PC-9 (cell line): ENCODE measurements at regions not wholly inside any gene's neighbourhood (a gene's known extent, or its start where the extent isn't known, plus 50 kb on each side); places are given as distances from the start of the nearest gene placed in this dataset.

ENCODE experiments used
- BruUV-seq: library from RNA; stranded (reverse); fragments of 400-500 nt; replicated peaks from 2 replicates; lab custom pipeline; 2021; lab: Mats Ljungman, UMichigan
- CTCF ChIA-PET: fragments of 300-600 bp; sonication (Branson Sonifier 250); formaldehyde crosslinking; loops from one replicate; lab custom pipeline; 2022; ENCODE audit warnings: antibody characterized with exemption; lab: Charles Lee
- POLR2A ChIA-PET: fragments of 300-600 bp; sonication (Branson Sonifier 250); formaldehyde crosslinking; loops from one replicate; lab custom pipeline; 2022; ENCODE audit warnings: antibody characterized with exemption; ENCODE audit not compliant: unreplicated experiment; lab: Charles Lee
- DNase-seq, 2 experiments: peaks; one replicate each; pipeline versions ENCODE4 v3.0.0 to v3.0.0-alpha.2; 2015 to 2022; ENCODE audit warnings: mixed read lengths in 1 of 2
- H2AFZ ChIP-seq: fragments of 200-600 bp; sonication (generic); 2 replicates; pipeline ENCODE4 v1.8.1; 2017; ENCODE audit warnings: antibody characterized with exemption
- H3F3A ChIP-seq: fragments of 200-600 bp; sonication (generic); 2 replicates; pipeline ENCODE4 v1.8.1; 2017; ENCODE audit warnings: antibody characterized with exemption, mild to moderate bottlenecking, low read depth; ENCODE audit not compliant: insufficient read depth
- H3K27ac ChIP-seq: fragments of 200-600 bp; sonication (generic); 2 replicates; pipeline ENCODE4 v1.6.1; 2016; ENCODE audit warnings: mixed run types
- H3K27me3 ChIP-seq: fragments of 200-600 bp; sonication (generic); 2 replicates; pipeline ENCODE4 v1.6.1; 2016; ENCODE audit warnings: low read depth, mixed run types; ENCODE audit not compliant: insufficient read depth
- H3K36me3 ChIP-seq: fragments of 200-600 bp; sonication (generic); 2 replicates; pipeline ENCODE4 v1.6.1; 2016; ENCODE audit warnings: low read depth, mixed run types
- H3K4me1 ChIP-seq: fragments of 200-600 bp; sonication (generic); replicated peaks from 2 replicates; pipeline ENCODE4 v1.6.1; 2016; ENCODE audit warnings: mixed run types; ENCODE audit not compliant: insufficient read depth
- H3K4me2 ChIP-seq: fragments of 200-600 bp; sonication (generic); 2 replicates; pipeline ENCODE4 v1.6.1; 2017; ENCODE audit warnings: mixed run types
- H3K4me3 ChIP-seq: fragments of 200-600 bp; sonication (generic); 2 replicates; pipeline ENCODE4 v1.6.1; 2016; ENCODE audit warnings: mixed run types
- H3K79me2 ChIP-seq: fragments of 200-600 bp; sonication (generic); 2 replicates; pipeline ENCODE4 v1.6.1; 2017; ENCODE audit warnings: low read depth, mixed run types
- H3K9me2 ChIP-seq: fragments of 200-600 bp; sonication (generic); 2 replicates; pipeline ENCODE4 v1.8.1; 2017; ENCODE audit warnings: mild to moderate bottlenecking; ENCODE audit not compliant: insufficient read depth
- H3K9me3 ChIP-seq: fragments of 200-600 bp; sonication (generic); 2 replicates; pipeline ENCODE4 v1.8.1; 2016; ENCODE audit warnings: low read depth; ENCODE audit not compliant: insufficient read depth
- H4K20me1 ChIP-seq: fragments of 200-600 bp; sonication (generic); 2 replicates; pipeline ENCODE4 v1.8.1; 2017; ENCODE audit not compliant: insufficient read depth
- EZH2 ChIP-seq: fragments of 200-600 bp; sonication (generic); IDR thresholded peaks from 2 replicates; pipeline ENCODE4 v1.8.0; 2017; ENCODE audit warnings: antibody characterized with exemption, low read depth
- intact Hi-C: fragments of 100-400 bp; cut with micrococcal nuclease; formaldehyde crosslinking; loops from one replicate; pipeline ENCODE4 v1.10.0; 2022; ENCODE audit not compliant: unreplicated experiment
- TF ChIP-seq, protein P1 (sequence below): fragments of 200-600 bp; sonication (generic); conservative IDR thresholded peaks from 2 replicates; pipeline ENCODE4 v1.6.1; 2017; ENCODE audit warnings: mixed run types, antibody characterized with exemption, mild to moderate bottlenecking, moderate library complexity

DNA sequence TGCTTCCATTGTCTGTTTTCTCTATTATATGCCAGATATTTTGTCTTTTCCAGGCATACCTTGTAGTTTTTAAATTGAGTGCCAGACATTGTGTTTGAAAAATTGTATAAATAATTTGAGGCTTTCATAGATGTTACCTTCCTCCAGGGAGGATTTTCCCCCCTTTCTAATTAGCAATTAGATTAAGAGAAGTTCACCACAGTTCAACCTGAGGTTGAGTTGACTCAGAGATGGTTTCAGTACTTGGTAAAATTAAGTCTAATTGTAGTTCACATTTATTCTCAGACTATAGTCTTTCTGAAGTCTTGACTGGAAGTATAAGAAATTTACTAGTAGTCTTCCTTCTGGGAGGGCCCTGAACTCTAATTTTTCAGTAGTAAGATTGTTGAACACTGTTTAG is 104.1 kb upstream of the SCEL start:
- no peaks in the 10 kb centered on the region for H3K9me3 ChIP-seq
- no peaks in the 10 kb centered on the region for H3K36me3 ChIP-seq
- POLR2A ChIA-PET, result no interaction called here
- no TSS peak for BruUV-seq
- H3K4me1 ChIP-seq, result no peaks in the 10 kb centered on the region
- no peaks in the 10 kb centered on the region for H4K20me1 ChIP-seq
- no peak overlapping the region for H2AFZ ChIP-seq
- H3F3A ChIP-seq, result no peaks in the 10 kb centered on the region
- no peaks in the 10 kb centered on the region for H3K27me3 ChIP-seq
- CTCF ChIA-PET, result no interaction called here
- no peaks in the 10 kb centered on the region for H3K79me2 ChIP-seq
- DNase-seq, result no peak
- H3K9me2 ChIP-seq, result no peaks in the 10 kb centered on the region
- no peak overlapping the region for H3K27ac ChIP-seq
- no peak overlapping the region for H3K4me2 ChIP-seq
- TF ChIP-seq, protein P1, sequence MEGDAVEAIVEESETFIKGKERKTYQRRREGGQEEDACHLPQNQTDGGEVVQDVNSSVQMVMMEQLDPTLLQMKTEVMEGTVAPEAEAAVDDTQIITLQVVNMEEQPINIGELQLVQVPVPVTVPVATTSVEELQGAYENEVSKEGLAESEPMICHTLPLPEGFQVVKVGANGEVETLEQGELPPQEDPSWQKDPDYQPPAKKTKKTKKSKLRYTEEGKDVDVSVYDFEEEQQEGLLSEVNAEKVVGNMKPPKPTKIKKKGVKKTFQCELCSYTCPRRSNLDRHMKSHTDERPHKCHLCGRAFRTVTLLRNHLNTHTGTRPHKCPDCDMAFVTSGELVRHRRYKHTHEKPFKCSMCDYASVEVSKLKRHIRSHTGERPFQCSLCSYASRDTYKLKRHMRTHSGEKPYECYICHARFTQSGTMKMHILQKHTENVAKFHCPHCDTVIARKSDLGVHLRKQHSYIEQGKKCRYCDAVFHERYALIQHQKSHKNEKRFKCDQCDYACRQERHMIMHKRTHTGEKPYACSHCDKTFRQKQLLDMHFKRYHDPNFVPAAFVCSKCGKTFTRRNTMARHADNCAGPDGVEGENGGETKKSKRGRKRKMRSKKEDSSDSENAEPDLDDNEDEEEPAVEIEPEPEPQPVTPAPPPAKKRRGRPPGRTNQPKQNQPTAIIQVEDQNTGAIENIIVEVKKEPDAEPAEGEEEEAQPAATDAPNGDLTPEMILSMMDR, result no peak
- no peak for TF ChIP-seq EZH2
- no peak overlapping the region for H3K4me3 ChIP-seq
- intact Hi-C loops, result no loop called here

DNA sequence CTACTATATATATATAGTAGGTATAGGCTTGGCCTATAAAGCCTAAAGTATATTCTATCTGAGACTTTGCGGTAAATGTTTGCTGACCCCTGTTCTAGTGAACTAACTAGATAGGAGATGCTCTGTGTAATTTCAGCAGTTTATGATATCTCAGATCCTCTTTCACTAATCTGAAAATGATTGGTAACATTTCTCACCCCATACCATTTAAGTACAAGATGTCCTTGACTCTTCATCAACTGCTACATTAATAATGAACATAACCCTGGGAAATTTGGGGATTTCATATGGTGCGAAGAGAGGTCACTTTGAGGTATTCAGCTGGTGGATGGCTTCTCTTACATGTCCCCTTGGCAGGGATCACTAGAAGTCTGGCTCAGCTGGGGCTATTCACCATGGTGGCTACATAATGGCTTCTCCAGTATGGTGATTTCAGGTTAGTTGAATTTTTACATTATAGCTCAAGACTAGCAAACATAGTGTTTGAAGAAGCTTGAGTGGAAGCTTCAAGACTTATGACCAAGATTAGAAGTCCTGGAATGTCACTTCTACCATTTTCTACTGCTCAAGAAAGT is 103.6 kb upstream of the MYCBP2 start:
- Histone ChIP-seq H3K9me2 (no peaks in the 10 kb centered on the region), H3K4me2 (no peak overlapping the region), H3K9me3 (no peaks in the 10 kb centered on the region), H3K4me3 (no peak overlapping the region), H3K27me3 (no peaks in the 10 kb centered on the region), H3K36me3 (no peaks in the 10 kb centered on the region), H3F3A (no peaks in the 10 kb centered on the region), H2AFZ (no peak overlapping the region), H3K27ac (no peak overlapping the region), H3K4me1 (no peaks in the 10 kb centered on the region), H4K20me1 (no peaks in the 10 kb centered on the region), H3K79me2 (no peaks in the 10 kb centered on the region)
- no peak for DNase-seq
- ChIA-PET POLR2A (no interaction called here), CTCF (no interaction called here)
- intact Hi-C loops, result no loop called here
- no TSS peak for BruUV-seq
- no peak for TF ChIP-seq EZH2
- TF ChIP-seq, protein P1, result no peak

DNA sequence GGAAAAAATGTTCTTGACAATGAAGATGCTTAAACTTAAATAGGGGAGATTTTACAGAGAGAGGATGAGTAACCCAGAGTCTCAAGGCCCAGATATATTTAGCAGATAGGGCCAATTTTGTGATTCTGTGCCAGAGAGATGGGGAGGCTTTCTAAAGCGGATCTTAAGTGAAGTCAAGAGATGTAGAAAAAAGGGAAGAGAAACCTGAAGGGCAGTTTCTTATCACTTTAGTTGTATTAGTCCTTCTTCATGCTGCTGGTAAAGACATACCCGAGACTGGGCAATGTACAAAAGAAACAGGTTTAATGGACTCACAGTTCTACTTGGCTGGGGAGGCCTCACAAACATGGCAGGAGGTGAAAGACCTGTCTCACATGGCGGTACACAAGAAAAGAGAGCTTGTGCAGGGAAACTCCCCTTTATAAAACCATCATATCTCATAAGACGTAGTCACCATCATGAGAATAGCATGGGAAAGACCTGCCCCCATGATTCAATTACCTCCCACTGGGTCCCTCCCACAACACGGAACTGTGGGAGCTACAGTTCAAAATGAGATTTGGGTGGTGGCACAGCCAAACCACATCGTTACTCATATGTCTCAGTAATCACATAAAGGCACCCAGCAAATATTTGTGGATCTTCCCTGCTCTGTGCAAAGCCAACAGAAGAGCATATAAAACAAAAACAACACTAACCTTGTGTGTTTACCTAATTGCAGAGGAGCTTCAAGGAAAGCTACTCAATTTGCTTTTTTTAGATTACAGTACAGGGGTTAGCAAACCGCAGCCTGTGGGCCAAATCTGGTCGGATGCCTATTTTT is 102.6 kb upstream of the MYCBP2 start:
- Histone ChIP-seq H2AFZ (no peak overlapping the region), H3K4me2 (no peak overlapping the region), H3K4me1 (no peaks in the 10 kb centered on the region), H3K9me2 (no peaks in the 10 kb centered on the region), H3K9me3 (no peaks in the 10 kb centered on the region), H3K27ac (no peak overlapping the region), H3F3A (no peaks in the 10 kb centered on the region), H3K27me3 (no peaks in the 10 kb centered on the region), H3K79me2 (no peaks in the 10 kb centered on the region), H3K36me3 (no peaks in the 10 kb centered on the region), H3K4me3 (no peak overlapping the region), H4K20me1 (no peaks in the 10 kb centered on the region)
- ChIA-PET CTCF (no interaction called here), POLR2A (no interaction called here)
- DNase-seq, result no peak
- intact Hi-C loops, result no loop called here
- no TSS peak for BruUV-seq
- TF ChIP-seq, protein P1, result no peak
- no peak for TF ChIP-seq EZH2
